Daoy (cell line): ENCODE measurements at regions not wholly inside any gene's neighbourhood (a gene's known extent, or its start where the extent isn't known, plus 50 kb on each side); places are given as distances from the start of the nearest gene placed in this dataset.

Experiments used
- DNase-seq: peaks from one replicate; pipeline ENCODE4 v3.0.0-alpha.2; 2015; ENCODE audit warnings: low read depth

DNA sequence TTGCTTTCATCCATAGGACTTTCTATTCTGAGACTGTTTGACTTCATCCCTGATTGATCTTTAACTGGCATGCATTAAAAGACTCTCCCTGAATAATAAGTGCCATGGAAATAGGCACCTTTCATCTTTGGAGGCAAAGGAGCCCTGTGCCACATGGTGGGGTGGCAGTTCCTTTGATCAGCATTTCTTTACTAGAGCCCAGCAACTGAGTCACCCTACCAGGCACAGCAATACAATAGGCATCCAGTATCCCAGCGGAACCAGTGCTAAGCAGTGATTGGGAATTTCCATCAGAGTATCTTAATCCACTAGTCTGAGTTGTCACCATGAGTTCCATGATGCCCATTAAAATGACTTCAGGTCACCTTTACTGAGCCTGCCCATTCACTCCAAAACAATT is 476.1 kb upstream of the MPDZ start:
- peak; percentile 10 for DNase-seq

DNA sequence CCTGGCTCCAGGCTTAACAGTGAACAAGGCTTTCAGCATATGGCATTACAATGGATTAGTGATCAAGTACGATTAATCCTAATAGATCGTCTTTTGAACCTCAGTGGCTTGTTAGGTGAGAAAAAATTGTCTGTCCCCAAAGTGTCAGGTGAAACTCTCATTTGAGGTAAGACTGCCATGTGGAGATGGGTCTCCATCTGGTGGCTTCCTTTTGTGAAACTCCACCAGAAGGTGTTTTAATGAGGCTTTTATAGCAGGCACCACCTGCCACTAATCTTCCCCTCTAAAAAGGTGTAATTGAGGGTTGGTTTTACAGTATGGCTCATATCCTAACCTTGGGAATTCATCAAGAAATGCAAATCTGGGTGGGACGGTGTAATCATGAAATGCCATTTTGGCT is 471.1 kb upstream of the MPDZ start:
- DNase-seq = no peak

DNA sequence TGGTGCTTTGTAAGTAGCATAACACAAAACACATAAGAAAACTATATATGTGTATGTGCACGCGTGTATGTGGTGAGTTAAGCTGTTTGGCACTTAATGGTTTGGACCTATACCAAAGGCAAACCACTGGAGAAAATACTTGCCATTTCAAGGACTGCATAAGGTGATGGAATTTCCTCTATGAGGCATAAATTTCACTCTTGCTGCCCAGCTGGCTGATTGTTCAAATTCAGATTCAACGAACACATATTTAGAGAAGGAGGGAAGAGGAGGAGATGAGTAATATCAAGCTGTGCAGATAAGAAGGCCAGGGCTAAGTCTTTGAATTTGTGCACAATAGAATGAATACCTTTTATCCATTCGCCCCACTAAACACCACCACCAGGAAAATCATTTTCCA is 470.6 kb upstream of the MPDZ start:
- DNase-seq = peak; percentile 93

DNA sequence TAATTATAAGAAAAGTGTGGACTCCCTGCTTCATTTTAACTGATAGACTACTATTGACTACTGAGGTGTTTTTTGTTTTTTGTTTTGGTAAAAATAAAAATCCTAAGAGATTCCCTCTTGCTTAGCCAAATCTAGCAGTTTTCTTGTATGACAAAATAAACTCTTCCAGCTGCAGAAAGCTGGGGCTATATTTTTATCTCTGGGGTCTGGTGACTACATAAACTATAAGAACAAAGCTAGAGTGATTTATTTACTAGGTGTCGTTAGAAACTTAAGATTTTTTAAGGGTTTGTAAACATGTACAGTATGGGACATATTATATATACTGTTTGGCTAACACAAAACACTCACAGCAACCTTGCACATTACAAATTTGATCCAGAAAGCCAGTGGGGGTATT is 467.4 kb upstream of the MPDZ start:
- DNase-seq = no peak

DNA sequence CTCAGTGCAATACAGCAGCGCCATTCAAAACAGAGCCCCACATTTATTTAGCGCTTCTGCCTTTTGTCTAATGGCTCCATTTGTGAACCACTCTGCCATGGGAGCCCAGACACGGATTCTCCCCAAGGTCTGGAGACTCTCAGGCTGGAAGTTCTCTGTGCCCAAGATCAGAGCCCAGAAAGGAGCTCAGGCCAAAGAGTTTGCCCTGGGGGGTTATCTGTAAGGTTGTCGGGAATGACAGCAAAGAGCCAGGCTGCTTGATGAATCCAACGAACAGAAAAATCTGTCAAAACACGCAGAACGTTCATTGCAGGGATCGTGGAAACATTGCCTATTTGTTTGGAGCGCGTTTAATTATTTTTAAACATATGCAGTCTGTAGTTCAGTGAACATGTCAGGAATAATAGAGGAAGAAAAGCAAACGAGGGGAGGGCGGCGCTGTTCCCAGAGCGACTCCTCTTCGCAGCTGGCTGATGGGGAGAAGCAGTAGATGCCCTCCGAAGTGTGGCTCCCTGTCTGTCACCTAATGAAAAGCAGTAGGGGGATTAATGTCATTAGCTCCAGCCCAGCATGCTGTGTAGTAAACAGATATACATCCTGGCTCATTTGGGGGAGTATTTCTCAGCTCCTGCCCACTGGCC is 464.9 kb upstream of the MPDZ start:
- DNase-seq = no peak

DNA sequence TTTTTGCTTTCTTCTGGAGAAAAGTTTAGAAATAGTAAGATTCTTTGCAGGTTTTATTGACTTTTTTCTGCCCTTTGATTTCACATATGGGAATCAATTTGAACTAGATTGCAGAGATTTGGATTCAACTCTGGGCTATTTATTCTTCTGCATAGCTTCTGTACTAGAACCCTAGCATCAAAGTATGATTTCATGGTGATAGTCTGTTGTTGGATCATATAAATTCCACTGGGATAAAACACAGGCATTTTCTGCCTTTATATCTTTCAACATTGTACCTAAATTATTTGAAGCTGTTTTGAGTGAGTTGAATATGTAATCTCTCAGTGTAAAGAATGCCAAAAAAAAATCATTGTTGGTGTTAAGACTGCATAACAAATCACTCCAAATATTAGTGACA is 458.4 kb upstream of the MPDZ start:
- DNase-seq = no peak

DNA sequence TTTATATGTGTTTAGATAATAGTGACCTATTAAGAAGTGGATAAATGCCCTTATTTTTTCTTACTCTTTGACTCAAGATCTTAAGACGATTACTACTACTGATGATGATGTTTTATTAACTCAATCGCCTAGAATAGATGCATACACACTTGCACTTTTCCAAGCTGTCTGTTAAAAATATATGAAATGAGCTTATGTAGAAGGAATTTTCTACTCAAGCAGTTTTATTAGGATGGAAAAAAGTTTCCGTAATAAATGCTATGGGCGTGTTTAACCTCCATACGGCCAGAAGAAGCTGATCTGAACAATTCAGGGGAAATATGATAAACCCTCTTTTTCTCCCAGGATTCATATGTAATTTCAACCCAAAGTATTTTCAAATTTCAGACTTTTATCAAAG is 455.7 kb upstream of the MPDZ start:
- DNase-seq = no peak

DNA sequence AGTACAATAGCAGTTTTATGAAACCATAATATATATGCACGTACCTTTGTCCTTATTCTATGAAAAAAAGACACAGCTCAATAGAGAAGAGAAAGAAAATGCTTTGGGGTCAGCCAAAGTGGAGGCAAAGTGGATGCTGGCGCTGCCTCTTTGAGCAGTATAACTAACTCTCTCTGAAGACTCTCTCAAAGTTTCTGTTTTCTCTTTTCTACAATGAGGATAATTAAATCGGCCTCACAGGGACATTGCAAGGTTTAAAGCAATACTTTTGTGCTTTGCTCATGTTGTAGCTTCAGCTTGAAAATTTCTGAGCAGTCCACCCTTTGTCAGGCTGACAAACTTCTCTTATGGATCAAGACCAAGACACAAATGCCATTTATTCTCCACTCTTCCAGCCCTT is 455.1 kb upstream of the MPDZ start:
- DNase-seq = no peak

DNA sequence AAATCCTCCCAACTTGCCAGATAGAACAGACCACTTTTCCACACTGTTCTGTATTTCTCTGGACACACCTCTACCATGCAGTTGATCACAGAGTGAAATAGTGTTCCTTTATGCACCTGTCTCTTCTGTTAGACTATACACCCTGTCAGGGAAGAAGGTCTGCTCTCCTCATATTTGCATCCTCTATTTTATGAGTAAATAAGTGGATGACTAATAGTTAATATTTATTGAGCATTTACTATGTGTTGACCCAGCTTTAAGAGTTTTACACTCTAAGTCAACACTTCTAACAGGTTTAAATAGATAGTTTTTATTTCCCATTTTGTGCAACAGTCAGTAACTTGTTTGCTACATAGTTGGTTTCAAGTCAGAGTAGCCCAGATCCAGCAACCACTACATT is 452.8 kb upstream of the MPDZ start:
- no peak for DNase-seq

DNA sequence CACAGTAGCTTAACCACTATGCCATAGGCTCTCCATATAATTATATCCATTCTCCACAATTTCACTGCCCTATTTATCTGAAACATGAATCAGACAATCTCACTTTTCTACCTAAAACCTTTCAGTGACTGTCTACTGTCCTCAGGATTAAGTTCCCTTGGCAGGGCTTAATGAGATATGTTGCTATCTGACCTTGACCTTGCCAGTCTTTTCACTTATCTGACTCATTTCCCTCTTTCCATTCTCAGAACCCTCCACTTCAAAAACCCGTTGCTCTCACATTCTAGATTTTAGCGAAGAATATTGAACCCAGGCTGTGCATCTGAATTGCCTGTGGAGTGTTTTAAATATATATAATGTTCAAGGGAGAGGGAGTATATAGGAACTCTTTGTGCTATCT is 452.1 kb upstream of the MPDZ start:
- no peak for DNase-seq

DNA sequence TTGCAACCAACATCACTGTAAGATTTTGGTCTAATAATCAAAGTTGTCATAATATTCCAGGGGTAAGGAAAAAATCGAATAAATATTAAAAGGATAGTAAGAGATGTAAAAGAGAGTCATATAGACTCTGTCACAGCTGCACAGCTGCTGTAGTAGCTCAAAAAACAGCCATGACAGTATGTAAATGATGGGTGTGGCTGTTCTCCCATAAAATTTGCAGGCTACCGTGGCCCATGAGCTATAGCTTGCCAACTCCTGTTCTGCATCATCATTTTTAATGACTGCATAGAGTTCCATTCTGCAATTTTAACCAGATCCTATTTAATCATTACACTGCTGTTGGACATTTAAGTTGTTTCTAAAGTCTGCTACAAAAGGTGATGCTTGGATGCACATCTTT is 450.5 kb upstream of the MPDZ start:
- DNase-seq = no peak

DNA sequence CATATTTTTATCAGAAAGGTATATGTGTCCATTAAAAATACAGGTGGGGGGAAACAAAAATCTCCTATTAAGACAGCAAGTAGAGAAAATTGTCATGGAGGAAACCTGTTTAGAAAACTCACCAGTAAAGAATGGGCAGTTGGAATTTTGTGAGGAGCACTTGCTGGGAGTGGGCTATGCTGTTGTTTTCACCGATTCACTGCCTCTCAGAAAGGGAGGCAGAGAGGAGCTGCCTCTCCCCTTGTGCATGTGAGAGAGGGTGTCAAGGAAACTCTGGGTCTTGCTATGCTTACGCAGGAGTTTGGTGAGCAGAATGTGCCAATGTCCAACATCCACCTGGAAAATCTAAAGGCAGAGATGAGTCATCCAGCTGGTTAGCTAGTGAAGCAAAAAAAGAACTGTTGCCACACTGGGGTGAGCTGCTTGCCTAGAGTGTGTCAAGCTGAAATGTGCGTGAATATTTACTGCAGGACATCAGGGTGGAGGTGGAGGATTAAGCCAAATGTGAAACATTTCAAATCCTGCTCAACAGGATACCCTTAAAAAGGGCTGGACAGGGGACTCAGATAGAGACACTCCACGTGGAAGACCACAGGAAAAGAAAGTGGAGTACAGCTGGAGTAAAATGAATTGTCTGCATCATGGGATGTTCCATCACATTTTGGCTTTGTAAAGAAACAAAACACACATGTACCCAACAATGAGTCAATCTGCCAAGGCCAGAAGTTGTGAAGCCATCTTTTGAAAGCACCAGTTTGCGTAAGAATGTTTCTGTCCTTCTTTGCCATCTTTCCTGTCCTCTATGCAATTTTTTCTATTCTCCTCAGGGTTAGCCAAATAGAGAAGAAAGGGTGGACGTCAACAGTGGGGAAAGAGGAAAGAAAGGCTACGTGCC is 449.7 kb upstream of the MPDZ start:
- peak; percentile 42 for DNase-seq

DNA sequence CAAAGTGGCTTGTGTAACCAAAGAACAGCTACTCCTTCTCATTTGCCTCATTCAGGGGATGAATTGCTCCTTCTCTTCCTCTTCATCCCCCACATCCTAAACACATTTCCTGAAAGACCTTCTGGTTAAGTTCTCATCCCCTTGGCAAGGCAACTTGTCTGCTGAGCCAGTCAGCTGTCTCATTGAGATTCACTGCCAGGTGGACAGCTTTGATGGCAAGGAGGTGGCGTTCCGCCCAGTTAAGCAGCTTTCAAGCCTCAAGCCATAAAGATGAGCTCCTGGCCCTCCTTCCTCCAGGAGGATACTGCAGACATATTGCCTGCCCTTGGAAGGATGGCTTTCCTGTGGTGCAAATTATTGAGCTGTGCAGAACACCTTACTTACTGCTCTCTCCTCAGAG is 448.6 kb upstream of the MPDZ start:
- DNase-seq = no peak

DNA sequence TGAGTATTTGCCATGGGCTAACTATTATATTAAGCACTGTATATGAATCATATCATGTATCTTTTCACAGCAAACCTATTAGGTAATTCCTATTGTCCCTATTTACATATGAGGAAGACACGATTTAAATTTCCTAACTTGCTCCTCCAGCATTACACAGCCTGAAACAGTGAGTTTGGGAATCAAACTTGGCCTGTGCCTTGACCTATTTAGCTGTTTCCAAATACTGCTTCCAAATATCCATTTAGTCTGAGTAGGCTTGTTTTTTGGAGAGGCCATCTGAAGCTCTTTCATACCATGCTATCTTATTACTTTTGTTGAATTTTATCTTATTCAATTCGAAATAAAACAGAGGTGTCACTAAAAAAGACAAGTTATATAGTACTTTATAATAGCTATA is 447.3 kb upstream of the MPDZ start:
- DNase-seq = no peak

DNA sequence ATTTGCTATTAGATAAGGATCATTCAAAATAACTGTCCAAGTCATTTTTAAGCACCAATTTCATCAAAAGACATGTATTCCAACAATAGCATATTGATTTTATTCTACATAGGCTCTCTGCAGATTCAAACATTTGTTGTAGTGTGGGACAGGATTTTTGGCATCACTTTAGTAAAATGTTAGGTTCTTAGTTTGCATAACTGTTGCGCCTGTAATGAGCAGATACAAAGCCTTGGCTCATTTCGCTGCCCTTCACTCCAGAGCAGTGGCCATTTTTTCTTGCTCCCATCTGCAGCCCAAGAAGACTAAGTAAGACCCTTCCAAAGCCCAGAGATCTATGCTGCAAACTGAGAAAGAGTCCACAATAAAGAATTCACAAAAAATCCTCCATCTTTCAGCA is 446.0 kb upstream of the MPDZ start:
- no peak for DNase-seq

DNA sequence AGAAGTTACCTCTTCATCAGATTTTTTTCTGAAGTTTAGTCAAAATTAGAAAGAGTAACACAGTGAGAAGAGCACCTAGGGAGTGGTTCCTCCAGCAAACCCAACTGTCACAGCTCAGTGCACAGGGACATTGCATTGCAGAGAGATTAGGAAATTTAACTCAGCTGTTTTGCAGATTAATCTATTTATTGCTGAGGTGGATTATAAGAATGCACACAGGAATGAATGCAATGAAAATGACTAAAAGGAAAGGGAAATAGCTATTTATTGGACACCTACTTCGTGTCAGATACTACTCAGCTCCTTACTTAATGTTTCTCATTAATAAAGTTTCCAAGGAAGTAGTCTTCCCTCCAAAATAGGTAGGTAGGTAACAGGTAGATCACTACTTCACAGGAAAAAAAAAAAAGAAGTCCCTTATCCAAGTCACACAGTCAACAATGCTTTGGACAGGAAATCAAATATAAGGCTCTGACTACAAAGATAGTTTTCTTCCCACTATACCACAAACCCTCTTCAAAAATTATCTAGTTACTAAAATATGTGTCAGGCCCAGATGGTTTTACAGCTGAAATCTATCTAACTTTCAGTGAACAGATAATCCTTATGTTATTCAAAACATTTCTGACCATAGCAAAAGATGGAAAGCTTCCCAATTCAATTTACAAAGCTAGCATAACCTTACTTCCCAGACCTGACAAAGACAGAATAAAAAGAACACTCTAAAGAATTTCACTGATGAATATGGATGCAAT is 442.2 kb upstream of the MPDZ start:
- no peak for DNase-seq

DNA sequence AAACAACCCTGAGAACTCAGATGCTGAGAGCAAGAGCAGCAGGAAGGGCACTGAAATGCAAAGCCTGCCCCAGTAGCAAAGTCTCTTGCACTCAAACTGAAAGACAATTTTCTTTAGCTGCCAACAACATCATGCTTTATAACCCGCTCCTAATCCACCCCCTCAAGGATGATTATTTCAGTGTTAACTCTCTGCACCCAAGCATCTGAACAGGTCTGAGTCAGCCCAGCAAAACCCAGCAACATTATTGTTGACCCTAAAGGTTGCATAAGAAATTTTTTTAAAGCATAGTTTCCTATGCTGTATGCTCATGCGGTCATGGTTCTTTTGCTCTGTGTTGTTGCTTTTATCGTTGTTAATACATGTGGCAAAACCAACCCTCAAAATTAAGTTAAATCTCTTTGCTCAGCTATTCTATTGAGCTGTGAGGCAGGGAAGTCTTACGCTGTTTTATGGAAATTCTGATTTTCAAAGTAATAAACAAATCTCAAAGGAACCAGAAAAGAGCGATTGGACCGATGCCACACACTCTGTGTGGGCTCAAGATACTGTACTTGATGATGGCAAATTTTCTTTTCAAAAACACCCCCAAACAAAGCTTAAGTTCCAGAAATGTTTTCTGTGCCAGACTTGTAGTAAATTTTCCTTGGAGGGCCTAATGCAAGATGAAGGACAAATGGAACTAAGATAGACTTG is 440.6 kb upstream of the MPDZ start:
- peak; percentile 47 for DNase-seq

DNA sequence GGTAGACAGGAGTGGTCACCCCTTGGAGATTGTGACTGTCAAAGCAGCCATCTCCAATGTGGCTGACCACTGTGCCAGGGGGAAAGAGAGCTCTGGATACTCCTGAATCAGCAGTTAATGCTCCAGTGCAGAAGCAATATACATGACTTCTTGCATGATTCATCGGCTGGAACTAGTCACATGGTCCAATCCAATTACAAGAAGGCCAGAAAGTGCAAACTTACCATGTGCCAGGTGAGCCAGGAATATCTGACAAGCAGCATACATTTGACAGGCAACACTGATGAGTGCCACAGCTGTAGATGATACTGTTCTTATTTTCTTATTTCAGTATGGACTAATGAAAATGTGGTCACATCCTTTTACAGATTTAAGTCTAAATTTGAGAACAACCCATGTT is 440.0 kb upstream of the MPDZ start:
- peak; percentile 51 for DNase-seq

DNA sequence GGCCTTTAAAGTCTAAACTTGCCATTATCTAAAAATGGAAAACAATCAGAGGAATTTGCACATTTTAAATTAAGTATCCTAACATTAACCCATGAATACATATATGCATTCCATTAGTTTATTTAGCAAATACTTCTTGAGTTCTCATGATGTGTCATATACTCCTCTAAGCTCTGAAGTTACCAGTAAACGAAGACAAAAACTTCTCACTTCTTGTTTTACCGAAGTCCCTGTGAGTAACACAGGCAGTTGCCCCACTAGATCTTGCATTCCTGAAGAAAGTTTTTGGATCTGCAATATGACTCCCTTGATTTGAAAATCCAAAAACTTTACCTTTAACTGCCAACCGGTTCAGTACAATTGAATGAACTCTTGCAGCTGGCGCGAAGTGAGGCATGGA is 439.0 kb upstream of the MPDZ start:
- DNase-seq = no peak

DNA sequence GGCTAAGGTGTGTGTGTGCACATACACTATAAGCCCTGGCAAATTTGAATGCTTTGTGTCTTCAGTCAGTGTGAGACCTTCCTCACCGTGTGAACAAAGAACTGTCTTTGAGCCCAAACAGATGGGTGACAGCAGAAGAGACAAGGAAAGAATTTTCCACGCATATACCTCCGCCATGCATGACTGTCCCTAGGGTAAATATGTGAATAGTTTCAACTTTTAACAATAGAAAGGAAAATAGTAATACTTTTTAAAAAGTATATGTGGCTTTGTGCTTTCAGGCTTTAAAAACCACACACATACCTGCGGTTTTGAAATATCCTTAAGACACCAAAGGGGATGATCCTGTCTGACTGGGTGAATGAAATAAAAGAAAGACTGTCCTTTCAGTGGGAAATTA is 438.6 kb upstream of the MPDZ start:
- no peak for DNase-seq

DNA sequence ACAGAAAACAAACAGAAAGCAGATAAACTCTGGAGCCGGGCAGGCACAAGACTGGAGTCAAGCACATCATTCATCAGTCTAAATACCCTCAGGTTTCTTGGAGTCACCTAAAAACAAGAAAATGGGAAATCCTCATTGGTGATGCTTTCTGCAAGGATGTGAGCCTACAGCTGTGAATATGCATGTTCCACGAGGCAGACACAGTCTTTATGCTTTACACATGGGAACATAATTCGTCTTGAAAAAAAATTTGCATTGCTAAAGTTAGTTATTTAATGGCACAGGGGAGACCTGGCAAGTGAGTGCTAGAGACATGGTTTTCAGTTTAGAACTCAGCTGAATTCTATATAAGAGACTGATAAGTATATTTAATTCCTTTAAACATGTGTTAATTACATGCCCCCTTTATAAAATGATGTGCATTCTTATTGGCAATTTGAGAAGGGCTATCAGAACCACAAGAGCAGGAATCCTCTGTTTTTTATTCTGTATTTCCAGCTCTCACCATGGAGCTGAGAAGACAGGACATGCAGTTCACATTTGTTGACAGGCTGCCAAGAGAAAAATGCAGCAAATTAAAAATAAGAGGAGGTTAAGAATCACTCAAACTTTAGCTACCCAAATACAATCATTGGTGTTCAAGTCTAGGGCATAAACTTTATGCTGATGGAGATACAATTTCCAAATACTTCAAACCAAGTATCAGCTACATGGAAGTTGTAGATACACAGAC is 438.0 kb upstream of the MPDZ start:
- DNase-seq = no peak
